Hepatocyte (in vitro differentiated cells): ENCODE measurements at regions not wholly inside any gene's neighbourhood (a gene's known extent, or its start where the extent isn't known, plus 50 kb on each side); places are given as distances from the start of the nearest gene placed in this dataset.

Source experiments
- DNase-seq: peaks from one replicate; pipeline ENCODE4 v3.0.0-alpha.2; 2016; ENCODE audit warnings: low spot score
- H2AFZ ChIP-seq: fragments of 200-600 bp; sonication (generic); 2 replicates; pipeline ENCODE4 v1.6.0; 2016; ENCODE audit warnings: antibody characterized with exemption, mild to moderate bottlenecking
- H3K27ac ChIP-seq: fragments of 200-600 bp; sonication (generic); 2 replicates; pipeline ENCODE4 v1.5.1; 2016; ENCODE audit warnings: mild to moderate bottlenecking
- H3K27me3 ChIP-seq: fragments of 200-600 bp; sonication (generic); 2 replicates; pipeline ENCODE4 v1.6.1; 2016
- H3K36me3 ChIP-seq: fragments of 200-600 bp; sonication (generic); replicated peaks from 2 replicates; pipeline ENCODE4 v1.5.1; 2016; ENCODE audit warnings: low read depth; ENCODE audit not compliant: insufficient read depth
- H3K4me1 ChIP-seq: fragments of 200-600 bp; sonication (generic); 2 replicates; pipeline ENCODE4 v1.5.1; 2016; ENCODE audit warnings: mild to moderate bottlenecking, moderate library complexity; ENCODE audit not compliant: insufficient read depth
- H3K4me2 ChIP-seq: fragments of 200-600 bp; sonication (generic); 2 replicates; pipeline ENCODE4 v1.6.0; 2016
- H3K4me3 ChIP-seq: fragments of 200-600 bp; sonication (generic); 2 replicates; pipeline ENCODE4 v1.5.1; 2016; ENCODE audit warnings: mild to moderate bottlenecking
- H3K79me2 ChIP-seq: fragments of 200-600 bp; sonication (generic); 2 replicates; pipeline ENCODE4 v1.6.0; 2017; ENCODE audit warnings: mild to moderate bottlenecking
- H3K9me2 ChIP-seq: fragments of 200-600 bp; sonication (generic); replicated peaks from 2 replicates; pipeline ENCODE4 v1.6.0; 2017; ENCODE audit warnings: mild to moderate bottlenecking; ENCODE audit not compliant: insufficient read depth
- H3K9me3 ChIP-seq: fragments of 200-600 bp; sonication (generic); 2 replicates; pipeline ENCODE4 v1.5.1; 2016; ENCODE audit warnings: low read depth, mild to moderate bottlenecking
- H4K20me1 ChIP-seq: fragments of 200-600 bp; sonication (generic); 2 replicates; pipeline ENCODE4 v1.6.0; 2016; ENCODE audit warnings: mild to moderate bottlenecking; ENCODE audit not compliant: insufficient read depth, poor library complexity, severe bottlenecking
- CTCF ChIP-seq: fragments of 200-600 bp; sonication (generic); IDR thresholded peaks from 2 replicates; pipeline ENCODE4 v1.5.1; 2016; ENCODE audit warnings: antibody characterized with exemption, mild to moderate bottlenecking; ENCODE audit not compliant: poor library complexity
- EZH2 ChIP-seq: fragments of 200-600 bp; sonication (generic); IDR thresholded peaks from 2 replicates; pipeline ENCODE4 v1.6.1; 2016; ENCODE audit warnings: antibody characterized with exemption, mild to moderate bottlenecking, borderline replicate concordance
- EZH2phosphoT487 ChIP-seq: fragments of 200-600 bp; sonication (generic); IDR thresholded peaks from one replicate; pipeline ENCODE4 v1.6.1; 2018; ENCODE audit warnings: antibody characterized with exemption, mild to moderate bottlenecking, low read depth, moderate library complexity; ENCODE audit not compliant: unreplicated experiment, severe bottlenecking
- WGBS: methylation state at CpG from one replicate; pipeline ENCODE4 v1.1.6; 2016; ENCODE audit warnings: low lambda C conversion rate; ENCODE audit errors: missing lambda C conversion rate; 5-methylcytosine and 5-hydroxymethylcytosine counted together

- Histone ChIP-seq H3K27ac (no peak overlapping the region), H3K9me2 (no peaks in the 10 kb centered on the region), H3K36me3 (no peaks in the 10 kb centered on the region), H3K4me3 (no peak overlapping the region), H4K20me1 (no peaks in the 10 kb centered on the region), H3K4me2 (no peak overlapping the region), H3K9me3 (no peaks in the 10 kb centered on the region), H2AFZ (no peak overlapping the region), H3K4me1 (no peaks in the 10 kb centered on the region), H3K27me3 (no peaks in the 10 kb centered on the region), H3K79me2 (no peaks in the 10 kb centered on the region)
- TF ChIP-seq EZH2phosphoT487, result no peak
- no peak for TF ChIP-seq EZH2
- TF ChIP-seq CTCF, result no peak
- no peak for DNase-seq
- WGBS, result 94% methylated on average over 3 of the region's 3 CpGs
These were observed 280.0 kb upstream of the ID4 start for GRCh38 chr6:19557191-19557590.

GRCh38 chr6:19558201-19558600, 279.0 kb upstream of the ID4 start:
- H3K27me3 ChIP-seq, result no peaks in the 10 kb centered on the region
- H3K36me3 ChIP-seq, result no peaks in the 10 kb centered on the region
- H3K9me2 ChIP-seq, result no peaks in the 10 kb centered on the region
- no peak for DNase-seq
- no peaks in the 10 kb centered on the region for H3K79me2 ChIP-seq
- no peak overlapping the region for H3K27ac ChIP-seq
- WGBS, result 78% methylated on average over 2 of the region's 2 CpGs
- no peak overlapping the region for H3K4me3 ChIP-seq
- H2AFZ ChIP-seq, result no peak overlapping the region
- no peak for TF ChIP-seq EZH2
- TF ChIP-seq CTCF, result no peak
- no peak for TF ChIP-seq EZH2phosphoT487
- no peaks in the 10 kb centered on the region for H4K20me1 ChIP-seq
- H3K4me2 ChIP-seq, result no peak overlapping the region
- H3K9me3 ChIP-seq, result no peaks in the 10 kb centered on the region
- no peaks in the 10 kb centered on the region for H3K4me1 ChIP-seq

GRCh38 chr6:19558934-19559333, 278.2 kb upstream of the ID4 start:
- H3K4me2 ChIP-seq, result no peak overlapping the region
- TF ChIP-seq CTCF, result no peak
- no peak for TF ChIP-seq EZH2
- TF ChIP-seq EZH2phosphoT487, result no peak
- no peak for DNase-seq
- no peaks in the 10 kb centered on the region for H3K79me2 ChIP-seq
- H2AFZ ChIP-seq, result no peak overlapping the region
- H4K20me1 ChIP-seq, result no peaks in the 10 kb centered on the region
- WGBS, result 95% methylated on average over 2 of the region's 2 CpGs
- no peak overlapping the region for H3K27ac ChIP-seq
- no peaks in the 10 kb centered on the region for H3K9me2 ChIP-seq
- H3K4me1 ChIP-seq, result no peaks in the 10 kb centered on the region
- H3K9me3 ChIP-seq, result no peaks in the 10 kb centered on the region
- no peaks in the 10 kb centered on the region for H3K36me3 ChIP-seq
- no peak overlapping the region for H3K4me3 ChIP-seq
- H3K27me3 ChIP-seq, result no peaks in the 10 kb centered on the region

DNA sequence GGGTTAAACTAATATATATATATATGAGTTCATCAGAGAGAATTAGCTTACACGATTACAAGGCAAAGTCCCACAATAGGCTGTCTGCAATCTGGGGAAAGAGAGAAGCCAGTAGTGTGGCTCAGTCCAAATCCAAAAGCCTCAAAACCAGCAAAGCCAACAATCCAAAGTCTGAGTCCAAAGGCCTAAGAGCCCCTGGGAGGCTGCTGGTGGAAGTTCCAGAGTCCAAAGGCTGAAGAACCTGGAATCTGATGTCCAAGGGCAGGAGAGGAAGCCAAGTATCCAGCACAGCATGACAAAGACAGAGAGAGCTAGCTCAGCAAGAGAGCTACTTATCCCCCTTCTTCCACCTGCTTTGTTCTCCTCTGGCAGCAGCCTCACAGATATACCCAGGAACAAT, 274.7 kb upstream of the ID4 start:
- no peak overlapping the region for H3K4me3 ChIP-seq
- no peak overlapping the region for H3K4me2 ChIP-seq
- WGBS, result 71% methylated on average over 1 of the region's 1 CpG
- H2AFZ ChIP-seq, result no peak overlapping the region
- H3K9me2 ChIP-seq, result no peaks in the 10 kb centered on the region
- H3K27me3 ChIP-seq, result no peaks in the 10 kb centered on the region
- DNase-seq, result no peak
- no peaks in the 10 kb centered on the region for H3K36me3 ChIP-seq
- no peak for TF ChIP-seq EZH2phosphoT487
- no peak for TF ChIP-seq EZH2
- no peak for TF ChIP-seq CTCF
- H3K9me3 ChIP-seq, result no peaks in the 10 kb centered on the region
- no peaks in the 10 kb centered on the region for H3K79me2 ChIP-seq
- no peaks in the 10 kb centered on the region for H3K4me1 ChIP-seq
- no peaks in the 10 kb centered on the region for H4K20me1 ChIP-seq
- H3K27ac ChIP-seq, result no peak overlapping the region
